HG03354 (cell line): ENCODE measurements at regions not wholly inside any gene's neighbourhood (a gene's known extent, or its start where the extent isn't known, plus 50 kb on each side); places are given as distances from the start of the nearest gene placed in this dataset.

Experiments
- ATAC-seq: cut with Tn5 transposase; IDR thresholded peaks from one replicate; pipeline ENCODE4 v1.9.1; 2021; ENCODE audit warnings: mild to moderate bottlenecking; ENCODE audit not compliant: unreplicated experiment, poor library complexity, severe bottlenecking

DNA sequence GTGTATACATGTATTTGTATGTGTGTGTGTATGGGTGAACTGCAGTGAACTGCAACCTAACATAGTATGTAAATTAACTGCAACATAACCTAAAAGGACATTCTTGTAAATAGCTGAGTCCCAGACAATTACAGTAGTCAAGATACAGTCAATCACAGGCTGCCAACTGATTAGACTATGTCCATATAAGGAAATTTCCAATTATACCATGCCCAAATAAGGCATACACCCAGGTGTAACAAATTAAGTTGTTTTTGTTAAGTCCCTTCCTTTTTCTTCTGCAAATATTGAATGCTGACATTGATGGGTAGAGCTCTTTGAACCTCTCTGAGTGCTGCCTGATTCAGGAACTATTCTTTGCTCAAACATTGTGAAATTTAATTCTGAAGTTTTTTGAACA, 594.6 kb upstream of the FAM174A start:
- no peak for ATAC-seq

GRCh38 chr5:99936911-99937310, 598.3 kb upstream of the FAM174A start:
- no peak for ATAC-seq

- no peak for ATAC-seq
Observed at GRCh38 chr5:99929806-99930135, 605.4 kb upstream of the FAM174A start.

GRCh38 chr5:99929067-99929805, 605.9 kb upstream of the FAM174A start:
- ATAC-seq: no peak

- ATAC-seq: no peak
Observed at GRCh38 chr5:99928490-99928889, 606.7 kb upstream of the FAM174A start.

- peak; percentile 77 for ATAC-seq
Observed at GRCh38 chr5:99926463-99926862, 608.7 kb upstream of the FAM174A start.

DNA sequence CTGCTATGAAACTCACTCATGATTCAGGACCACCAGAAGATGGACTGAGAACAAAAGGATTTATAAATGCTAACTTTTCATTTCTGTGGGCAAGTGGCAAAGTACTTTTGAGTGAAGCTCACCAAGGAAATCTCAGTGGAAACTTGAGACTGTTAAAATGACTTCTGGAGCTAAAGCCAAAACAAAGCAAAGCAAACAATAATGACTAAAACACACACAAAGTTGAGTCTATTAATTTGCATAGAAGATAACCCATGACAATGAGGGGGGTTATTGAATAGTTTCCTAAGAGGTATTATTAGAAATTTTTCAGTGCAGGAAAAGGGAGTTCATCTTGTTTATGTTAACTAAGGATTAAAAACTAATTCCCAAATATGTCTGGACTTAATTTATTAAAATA, 612.8 kb upstream of the FAM174A start:
- no peak for ATAC-seq

DNA sequence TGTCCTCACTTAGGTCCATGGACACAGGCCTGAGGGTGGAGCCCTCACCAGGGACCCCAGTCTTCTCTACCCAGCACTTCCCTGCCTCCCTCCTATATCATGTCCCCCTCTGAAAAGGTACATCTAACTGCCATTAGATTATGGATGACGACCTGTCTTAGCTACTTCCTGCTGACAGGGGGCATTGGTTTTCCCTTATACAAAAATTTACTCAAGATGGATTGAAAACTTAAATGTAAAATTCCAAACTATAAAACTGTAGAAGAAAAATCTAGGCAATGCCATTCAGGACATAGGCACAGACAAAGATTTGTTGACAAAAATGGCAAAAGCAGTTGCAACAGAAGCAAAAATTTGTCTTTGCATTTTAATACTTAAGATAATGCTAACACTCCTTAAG, 623.2 kb upstream of the FAM174A start:
- no peak for ATAC-seq

GRCh38 chr5:99906776-99907175, 628.4 kb upstream of the FAM174A start:
- ATAC-seq: no peak

- ATAC-seq: no peak
Observed at GRCh38 chr5:99901972-99902371, 633.2 kb upstream of the FAM174A start.

DNA sequence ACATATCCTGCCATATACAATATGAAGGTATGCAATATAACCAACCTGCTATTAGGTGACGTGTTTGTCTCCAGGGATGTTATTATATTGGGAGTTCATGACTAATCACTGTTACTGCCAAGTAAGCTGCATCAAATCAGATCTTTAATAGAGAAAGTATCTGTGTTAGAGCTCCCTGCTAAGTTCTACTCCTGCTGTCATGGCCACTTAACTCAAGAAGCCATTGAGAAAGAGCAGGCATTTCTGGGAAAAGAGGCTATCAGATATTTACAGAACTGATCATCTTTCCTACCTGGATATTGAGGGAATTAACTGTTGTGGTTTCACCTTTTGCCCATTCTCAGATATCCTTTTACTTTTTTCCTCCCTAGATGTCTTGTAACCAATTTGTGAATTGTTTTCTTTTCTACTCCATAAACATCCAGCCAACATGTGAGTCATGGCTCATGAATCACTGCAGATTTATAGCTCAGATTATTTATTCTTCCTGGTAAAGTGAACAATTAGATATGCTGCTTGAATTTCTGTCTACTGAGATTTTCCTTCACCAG, 634.8 kb upstream of the FAM174A start:
- no peak for ATAC-seq

GRCh38 chr5:99879791-99880511, 655.2 kb upstream of the FAM174A start:
- ATAC-seq: no peak

DNA sequence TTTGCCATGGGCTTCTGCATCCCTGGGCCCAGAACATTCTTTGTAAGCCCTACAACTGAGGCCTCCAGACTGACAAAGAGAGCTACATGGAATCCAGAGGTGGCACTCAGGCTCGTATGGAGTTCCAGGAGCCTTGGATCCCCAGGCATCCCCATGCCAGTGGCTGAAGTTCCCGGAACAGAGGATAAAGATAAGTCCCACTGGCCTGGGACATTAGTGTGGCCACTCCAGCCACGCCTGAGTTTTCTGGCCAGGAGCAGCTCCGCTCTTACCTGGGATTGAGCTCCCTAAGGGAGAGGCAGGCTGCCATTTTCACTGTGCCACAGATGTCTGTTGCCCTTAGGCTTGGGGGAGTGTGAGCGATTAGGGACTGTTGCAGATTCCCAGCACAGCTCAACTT, 656.3 kb upstream of the FAM174A start:
- ATAC-seq: no peak

DNA sequence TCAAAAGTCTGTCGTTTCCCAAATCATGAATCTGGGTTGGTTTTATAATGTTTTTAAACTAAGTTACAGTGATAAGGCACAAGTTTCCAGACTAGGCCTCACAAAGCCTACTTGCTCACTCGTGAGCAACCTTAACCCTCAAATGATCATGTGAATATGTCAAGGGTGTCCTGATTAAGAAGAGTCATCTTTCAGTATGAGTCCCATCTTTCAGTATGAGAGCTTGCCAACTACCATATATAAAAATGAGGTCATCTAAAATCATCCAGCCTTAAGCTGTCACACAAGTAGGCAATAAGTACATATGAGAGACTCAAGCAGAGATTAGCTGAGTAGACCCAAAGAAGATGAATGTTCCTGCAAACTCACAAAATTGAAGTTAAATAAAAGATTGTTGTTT, 668.4 kb upstream of the FAM174A start:
- peak; percentile 88 for ATAC-seq

DNA sequence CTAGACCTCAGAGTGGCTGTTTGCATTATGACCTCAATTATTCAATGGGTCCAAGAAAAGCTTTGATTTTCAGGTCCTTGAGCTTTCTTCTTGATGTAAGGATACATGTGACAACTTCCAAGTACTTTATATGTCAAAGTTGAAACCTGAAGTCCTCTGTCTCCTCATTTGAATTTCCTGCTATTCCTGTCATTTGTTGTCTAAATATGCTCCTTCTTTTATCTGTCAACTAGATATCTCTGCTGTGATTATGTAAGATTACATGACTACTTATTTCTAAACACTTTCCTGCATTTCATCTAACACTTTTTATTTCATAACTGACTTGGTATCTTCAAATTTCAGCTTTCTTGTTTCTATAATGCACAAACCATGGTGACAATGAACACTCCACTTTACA, 670.0 kb upstream of the FAM174A start:
- ATAC-seq: no peak

GRCh38 chr5:99835791-99836190, 699.4 kb upstream of the FAM174A start:
- ATAC-seq: no peak

- ATAC-seq: no peak
Observed at GRCh38 chr5:99827136-99827535, 708.0 kb upstream of the FAM174A start.

DNA sequence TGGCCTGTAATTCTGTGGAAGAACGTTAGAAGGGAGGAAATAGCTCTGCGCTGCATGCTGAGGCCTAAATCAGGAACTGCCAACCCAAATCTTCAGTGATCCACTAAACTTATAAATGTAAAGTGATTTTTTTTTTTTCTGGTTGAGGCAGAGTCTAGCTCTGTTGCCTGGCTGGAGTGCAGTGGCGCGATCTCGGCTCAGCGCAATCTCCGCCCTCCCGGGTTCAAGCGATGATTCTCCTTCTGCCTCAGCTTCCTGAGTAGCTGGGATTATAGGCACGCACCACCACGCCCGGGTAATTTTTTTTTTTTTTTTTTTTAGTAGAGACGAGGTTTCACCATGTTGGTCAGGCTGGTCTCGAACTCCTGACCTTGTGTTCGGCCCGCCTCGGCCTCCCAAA, 717.4 kb upstream of the FAM174A start:
- ATAC-seq: no peak

- ATAC-seq: no peak
Observed at GRCh38 chr5:99814321-99815063, 720.7 kb upstream of the FAM174A start.

GRCh38 chr5:99808657-99809230, 726.4 kb upstream of the FAM174A start:
- no peak for ATAC-seq
